ENCODE measurements at regions not wholly inside any gene's neighbourhood (a gene's known extent, or its start where the extent isn't known, plus 50 kb on each side); places are given as distances from the start of the nearest gene placed in this dataset.

DNA sequence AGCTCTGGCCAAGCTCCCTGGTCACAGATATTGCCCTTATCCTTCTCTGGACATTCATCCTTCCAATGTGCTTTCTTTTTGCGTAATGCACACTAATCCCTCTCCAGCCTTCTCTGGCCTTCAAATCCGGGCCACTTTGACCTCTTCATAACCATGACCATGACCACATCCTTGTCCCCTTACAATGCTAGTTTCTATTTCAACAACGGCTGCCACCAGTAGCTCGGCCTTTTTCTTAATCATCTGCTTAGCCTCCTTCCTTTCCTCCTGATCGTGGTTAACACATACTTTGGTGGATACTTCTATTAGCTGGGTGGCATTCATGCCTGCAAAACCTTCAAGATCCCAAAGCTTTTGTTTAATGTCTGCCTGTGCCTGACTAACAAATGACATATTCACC lies 264.4 kb upstream of the RBMY1B start:
- Mint-ChIP-seq H3K4me1 (no peaks in the 10 kb centered on the region), H3K9me3 (peaks cover 36% of the 10 kb centered on the region), H3K27ac (no peak overlapping the region), H3K36me3 (peaks cover 21% of the 10 kb centered on the region), H3K27me3 (ENCODE audit: low read depth) (no peaks in the 10 kb centered on the region), H3K4me3 (no peak overlapping the region)
- ATAC-seq, result no peak
- TF ChIP-seq, protein P1, sequence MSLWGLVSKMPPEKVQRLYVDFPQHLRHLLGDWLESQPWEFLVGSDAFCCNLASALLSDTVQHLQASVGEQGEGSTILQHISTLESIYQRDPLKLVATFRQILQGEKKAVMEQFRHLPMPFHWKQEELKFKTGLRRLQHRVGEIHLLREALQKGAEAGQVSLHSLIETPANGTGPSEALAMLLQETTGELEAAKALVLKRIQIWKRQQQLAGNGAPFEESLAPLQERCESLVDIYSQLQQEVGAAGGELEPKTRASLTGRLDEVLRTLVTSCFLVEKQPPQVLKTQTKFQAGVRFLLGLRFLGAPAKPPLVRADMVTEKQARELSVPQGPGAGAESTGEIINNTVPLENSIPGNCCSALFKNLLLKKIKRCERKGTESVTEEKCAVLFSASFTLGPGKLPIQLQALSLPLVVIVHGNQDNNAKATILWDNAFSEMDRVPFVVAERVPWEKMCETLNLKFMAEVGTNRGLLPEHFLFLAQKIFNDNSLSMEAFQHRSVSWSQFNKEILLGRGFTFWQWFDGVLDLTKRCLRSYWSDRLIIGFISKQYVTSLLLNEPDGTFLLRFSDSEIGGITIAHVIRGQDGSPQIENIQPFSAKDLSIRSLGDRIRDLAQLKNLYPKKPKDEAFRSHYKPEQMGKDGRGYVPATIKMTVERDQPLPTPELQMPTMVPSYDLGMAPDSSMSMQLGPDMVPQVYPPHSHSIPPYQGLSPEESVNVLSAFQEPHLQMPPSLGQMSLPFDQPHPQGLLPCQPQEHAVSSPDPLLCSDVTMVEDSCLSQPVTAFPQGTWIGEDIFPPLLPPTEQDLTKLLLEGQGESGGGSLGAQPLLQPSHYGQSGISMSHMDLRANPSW (CRISPR knock-in tag; conservative IDR thresholded peaks at IDR 0.05; ENCODE audit: low read depth), result no peak
- TF ChIP-seq ZNF396 (CRISPR knock-in tag; IDR thresholded peaks at IDR 0.05; ENCODE audit: borderline replicate concordance) (no peak), CREM (CRISPR knock-in tag; IDR thresholded peaks at IDR 0.05) (no peak), ETV6 (CRISPR knock-in tag; IDR thresholded peaks at IDR 0.05) (no peak), CBFB (CRISPR knock-in tag; IDR thresholded peaks at IDR 0.05; ENCODE audit: low read depth) (no peak), TCF7 (CRISPR knock-in tag; IDR thresholded peaks at IDR 0.05; ENCODE audit: low read depth) (no peak), TP53 (CRISPR knock-in tag; IDR thresholded peaks at IDR 0.05) (no peak), FOXP1 (CRISPR knock-in tag; IDR thresholded peaks at IDR 0.05; ENCODE audit: borderline replicate concordance) (no peak), TEAD1 (CRISPR knock-in tag; IDR thresholded peaks at IDR 0.05) (no peak), ZNF416 (CRISPR knock-in tag; IDR thresholded peaks at IDR 0.05) (no peak), NFATC4 (CRISPR knock-in tag; IDR thresholded peaks at IDR 0.05) (no peak), ZNF219 (CRISPR knock-in tag; IDR thresholded peaks at IDR 0.05; ENCODE audit: borderline replicate concordance) (no peak)
- TF ChIP-seq, protein P2, sequence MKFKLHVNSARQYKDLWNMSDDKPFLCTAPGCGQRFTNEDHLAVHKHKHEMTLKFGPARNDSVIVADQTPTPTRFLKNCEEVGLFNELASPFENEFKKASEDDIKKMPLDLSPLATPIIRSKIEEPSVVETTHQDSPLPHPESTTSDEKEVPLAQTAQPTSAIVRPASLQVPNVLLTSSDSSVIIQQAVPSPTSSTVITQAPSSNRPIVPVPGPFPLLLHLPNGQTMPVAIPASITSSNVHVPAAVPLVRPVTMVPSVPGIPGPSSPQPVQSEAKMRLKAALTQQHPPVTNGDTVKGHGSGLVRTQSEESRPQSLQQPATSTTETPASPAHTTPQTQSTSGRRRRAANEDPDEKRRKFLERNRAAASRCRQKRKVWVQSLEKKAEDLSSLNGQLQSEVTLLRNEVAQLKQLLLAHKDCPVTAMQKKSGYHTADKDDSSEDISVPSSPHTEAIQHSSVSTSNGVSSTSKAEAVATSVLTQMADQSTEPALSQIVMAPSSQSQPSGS (CRISPR knock-in tag; IDR thresholded peaks at IDR 0.05; ENCODE audit: borderline replicate concordance, low read depth), result no peak
- TF ChIP-seq, protein P3, sequence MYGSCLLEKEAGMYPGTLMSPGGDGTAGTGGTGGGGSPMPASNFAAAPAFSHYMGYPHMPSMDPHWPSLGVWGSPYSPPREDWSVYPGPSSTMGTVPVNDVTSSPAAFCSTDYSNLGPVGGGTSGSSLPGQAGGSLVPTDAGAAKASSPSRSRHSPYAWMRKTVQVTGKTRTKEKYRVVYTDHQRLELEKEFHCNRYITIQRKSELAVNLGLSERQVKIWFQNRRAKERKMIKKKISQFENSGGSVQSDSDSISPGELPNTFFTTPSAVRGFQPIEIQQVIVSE (CRISPR knock-in tag; IDR thresholded peaks at IDR 0.05; ENCODE audit: borderline replicate concordance), result no peak
- TF ChIP-seq, protein P4, sequence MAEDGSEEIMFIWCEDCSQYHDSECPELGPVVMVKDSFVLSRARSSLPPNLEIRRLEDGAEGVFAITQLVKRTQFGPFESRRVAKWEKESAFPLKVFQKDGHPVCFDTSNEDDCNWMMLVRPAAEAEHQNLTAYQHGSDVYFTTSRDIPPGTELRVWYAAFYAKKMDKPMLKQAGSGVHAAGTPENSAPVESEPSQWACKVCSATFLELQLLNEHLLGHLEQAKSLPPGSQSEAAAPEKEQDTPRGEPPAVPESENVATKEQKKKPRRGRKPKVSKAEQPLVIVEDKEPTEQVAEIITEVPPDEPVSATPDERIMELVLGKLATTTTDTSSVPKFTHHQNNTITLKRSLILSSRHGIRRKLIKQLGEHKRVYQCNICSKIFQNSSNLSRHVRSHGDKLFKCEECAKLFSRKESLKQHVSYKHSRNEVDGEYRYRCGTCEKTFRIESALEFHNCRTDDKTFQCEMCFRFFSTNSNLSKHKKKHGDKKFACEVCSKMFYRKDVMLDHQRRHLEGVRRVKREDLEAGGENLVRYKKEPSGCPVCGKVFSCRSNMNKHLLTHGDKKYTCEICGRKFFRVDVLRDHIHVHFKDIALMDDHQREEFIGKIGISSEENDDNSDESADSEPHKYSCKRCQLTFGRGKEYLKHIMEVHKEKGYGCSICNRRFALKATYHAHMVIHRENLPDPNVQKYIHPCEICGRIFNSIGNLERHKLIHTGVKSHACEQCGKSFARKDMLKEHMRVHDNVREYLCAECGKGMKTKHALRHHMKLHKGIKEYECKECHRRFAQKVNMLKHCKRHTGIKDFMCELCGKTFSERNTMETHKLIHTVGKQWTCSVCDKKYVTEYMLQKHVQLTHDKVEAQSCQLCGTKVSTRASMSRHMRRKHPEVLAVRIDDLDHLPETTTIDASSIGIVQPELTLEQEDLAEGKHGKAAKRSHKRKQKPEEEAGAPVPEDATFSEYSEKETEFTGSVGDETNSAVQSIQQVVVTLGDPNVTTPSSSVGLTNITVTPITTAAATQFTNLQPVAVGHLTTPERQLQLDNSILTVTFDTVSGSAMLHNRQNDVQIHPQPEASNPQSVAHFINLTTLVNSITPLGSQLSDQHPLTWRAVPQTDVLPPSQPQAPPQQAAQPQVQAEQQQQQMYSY (CRISPR knock-in tag; IDR thresholded peaks at IDR 0.05), result no peak
- TF ChIP-seq, protein P5, sequence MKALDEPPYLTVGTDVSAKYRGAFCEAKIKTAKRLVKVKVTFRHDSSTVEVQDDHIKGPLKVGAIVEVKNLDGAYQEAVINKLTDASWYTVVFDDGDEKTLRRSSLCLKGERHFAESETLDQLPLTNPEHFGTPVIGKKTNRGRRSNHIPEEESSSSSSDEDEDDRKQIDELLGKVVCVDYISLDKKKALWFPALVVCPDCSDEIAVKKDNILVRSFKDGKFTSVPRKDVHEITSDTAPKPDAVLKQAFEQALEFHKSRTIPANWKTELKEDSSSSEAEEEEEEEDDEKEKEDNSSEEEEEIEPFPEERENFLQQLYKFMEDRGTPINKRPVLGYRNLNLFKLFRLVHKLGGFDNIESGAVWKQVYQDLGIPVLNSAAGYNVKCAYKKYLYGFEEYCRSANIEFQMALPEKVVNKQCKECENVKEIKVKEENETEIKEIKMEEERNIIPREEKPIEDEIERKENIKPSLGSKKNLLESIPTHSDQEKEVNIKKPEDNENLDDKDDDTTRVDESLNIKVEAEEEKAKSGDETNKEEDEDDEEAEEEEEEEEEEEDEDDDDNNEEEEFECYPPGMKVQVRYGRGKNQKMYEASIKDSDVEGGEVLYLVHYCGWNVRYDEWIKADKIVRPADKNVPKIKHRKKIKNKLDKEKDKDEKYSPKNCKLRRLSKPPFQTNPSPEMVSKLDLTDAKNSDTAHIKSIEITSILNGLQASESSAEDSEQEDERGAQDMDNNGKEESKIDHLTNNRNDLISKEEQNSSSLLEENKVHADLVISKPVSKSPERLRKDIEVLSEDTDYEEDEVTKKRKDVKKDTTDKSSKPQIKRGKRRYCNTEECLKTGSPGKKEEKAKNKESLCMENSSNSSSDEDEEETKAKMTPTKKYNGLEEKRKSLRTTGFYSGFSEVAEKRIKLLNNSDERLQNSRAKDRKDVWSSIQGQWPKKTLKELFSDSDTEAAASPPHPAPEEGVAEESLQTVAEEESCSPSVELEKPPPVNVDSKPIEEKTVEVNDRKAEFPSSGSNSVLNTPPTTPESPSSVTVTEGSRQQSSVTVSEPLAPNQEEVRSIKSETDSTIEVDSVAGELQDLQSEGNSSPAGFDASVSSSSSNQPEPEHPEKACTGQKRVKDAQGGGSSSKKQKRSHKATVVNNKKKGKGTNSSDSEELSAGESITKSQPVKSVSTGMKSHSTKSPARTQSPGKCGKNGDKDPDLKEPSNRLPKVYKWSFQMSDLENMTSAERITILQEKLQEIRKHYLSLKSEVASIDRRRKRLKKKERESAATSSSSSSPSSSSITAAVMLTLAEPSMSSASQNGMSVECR (CRISPR knock-in tag; IDR thresholded peaks at IDR 0.05; ENCODE audit: borderline replicate concordance), result no peak
- TF ChIP-seq, protein P6, sequence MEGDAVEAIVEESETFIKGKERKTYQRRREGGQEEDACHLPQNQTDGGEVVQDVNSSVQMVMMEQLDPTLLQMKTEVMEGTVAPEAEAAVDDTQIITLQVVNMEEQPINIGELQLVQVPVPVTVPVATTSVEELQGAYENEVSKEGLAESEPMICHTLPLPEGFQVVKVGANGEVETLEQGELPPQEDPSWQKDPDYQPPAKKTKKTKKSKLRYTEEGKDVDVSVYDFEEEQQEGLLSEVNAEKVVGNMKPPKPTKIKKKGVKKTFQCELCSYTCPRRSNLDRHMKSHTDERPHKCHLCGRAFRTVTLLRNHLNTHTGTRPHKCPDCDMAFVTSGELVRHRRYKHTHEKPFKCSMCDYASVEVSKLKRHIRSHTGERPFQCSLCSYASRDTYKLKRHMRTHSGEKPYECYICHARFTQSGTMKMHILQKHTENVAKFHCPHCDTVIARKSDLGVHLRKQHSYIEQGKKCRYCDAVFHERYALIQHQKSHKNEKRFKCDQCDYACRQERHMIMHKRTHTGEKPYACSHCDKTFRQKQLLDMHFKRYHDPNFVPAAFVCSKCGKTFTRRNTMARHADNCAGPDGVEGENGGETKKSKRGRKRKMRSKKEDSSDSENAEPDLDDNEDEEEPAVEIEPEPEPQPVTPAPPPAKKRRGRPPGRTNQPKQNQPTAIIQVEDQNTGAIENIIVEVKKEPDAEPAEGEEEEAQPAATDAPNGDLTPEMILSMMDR (IDR thresholded peaks at IDR 0.05), result no peak
- TF ChIP-seq, protein P7, sequence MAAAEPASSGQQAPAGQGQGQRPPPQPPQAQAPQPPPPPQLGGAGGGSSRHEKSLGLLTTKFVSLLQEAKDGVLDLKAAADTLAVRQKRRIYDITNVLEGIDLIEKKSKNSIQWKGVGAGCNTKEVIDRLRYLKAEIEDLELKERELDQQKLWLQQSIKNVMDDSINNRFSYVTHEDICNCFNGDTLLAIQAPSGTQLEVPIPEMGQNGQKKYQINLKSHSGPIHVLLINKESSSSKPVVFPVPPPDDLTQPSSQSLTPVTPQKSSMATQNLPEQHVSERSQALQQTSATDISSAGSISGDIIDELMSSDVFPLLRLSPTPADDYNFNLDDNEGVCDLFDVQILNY (CRISPR knock-in tag; IDR thresholded peaks at IDR 0.05), result no peak
- TF ChIP-seq, protein P8, sequence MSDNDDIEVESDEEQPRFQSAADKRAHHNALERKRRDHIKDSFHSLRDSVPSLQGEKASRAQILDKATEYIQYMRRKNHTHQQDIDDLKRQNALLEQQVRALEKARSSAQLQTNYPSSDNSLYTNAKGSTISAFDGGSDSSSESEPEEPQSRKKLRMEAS (CRISPR knock-in tag; IDR thresholded peaks at IDR 0.05), result no peak
- CTCF ChIA-PET, result no interaction called here
- DNase-seq (ENCODE audit: low spot score), result no peak
- POLR2A ChIA-PET, result no interaction called here

All from WTC11 (cell line).